HEK293 (cell line): ENCODE measurements at regions not wholly inside any gene's neighbourhood (a gene's known extent, or its start where the extent isn't known, plus 50 kb on each side); places are given as distances from the start of the nearest gene placed in this dataset.

Experiments used
- FEZF1 ChIP-seq: fragments of 450-650 bp; formaldehyde crosslinking; IDR thresholded peaks from 2 replicates; pipeline ENCODE4 v1.5.1; 2016; ENCODE audit warnings: missing biosample characterization, missing genetic modification characterization
- GLI2 ChIP-seq: fragments of 450-650 bp; formaldehyde crosslinking; IDR thresholded peaks from 2 replicates; pipeline ENCODE4; 2017; ENCODE audit warnings: missing biosample characterization, missing genetic modification characterization, low read depth, borderline replicate concordance
- MYNN ChIP-seq: fragments of 450-650 bp; formaldehyde crosslinking; IDR thresholded peaks from 2 replicates; pipeline ENCODE4 v1.5.1; 2016; ENCODE audit warnings: missing biosample characterization, missing genetic modification characterization, borderline replicate concordance
- PRDM4 ChIP-seq: fragments of 450-650 bp; formaldehyde crosslinking; IDR thresholded peaks from 2 replicates; pipeline ENCODE4 v1.5.1; 2017; ENCODE audit warnings: missing biosample characterization, missing genetic modification characterization
- ZBTB17 ChIP-seq: fragments of 450-650 bp; formaldehyde crosslinking; IDR thresholded peaks from 2 replicates; pipeline ENCODE4 v1.5.1; 2016; ENCODE audit warnings: missing biosample characterization, missing genetic modification characterization
- ZBTB6 ChIP-seq: fragments of 450-650 bp; formaldehyde crosslinking; IDR thresholded peaks from 2 replicates; pipeline ENCODE4 v1.5.1; 2017; ENCODE audit warnings: missing biosample characterization, missing genetic modification characterization
- ZFHX2 ChIP-seq: fragments of 450-650 bp; formaldehyde crosslinking; conservative IDR thresholded peaks from 2 replicates; pipeline ENCODE4 v1.5.1; 2016; ENCODE audit warnings: missing biosample characterization, missing genetic modification characterization
- ZFP41 ChIP-seq: fragments of 450-650 bp; formaldehyde crosslinking; IDR thresholded peaks from 2 replicates; pipeline ENCODE4 v1.5.1; 2016; ENCODE audit warnings: missing biosample characterization, missing genetic modification characterization, borderline replicate concordance
- ZNF10 ChIP-seq: fragments of 450-650 bp; formaldehyde crosslinking; IDR thresholded peaks from 2 replicates; pipeline ENCODE4 v1.5.1; 2017; ENCODE audit warnings: missing biosample characterization, missing genetic modification characterization
- ZNF132 ChIP-seq: fragments of 450-650 bp; formaldehyde crosslinking; IDR thresholded peaks from 2 replicates; pipeline ENCODE4 v1.5.1; 2017; ENCODE audit warnings: missing biosample characterization, missing genetic modification characterization, borderline replicate concordance
- ZNF140 ChIP-seq: fragments of 450-650 bp; formaldehyde crosslinking; IDR thresholded peaks from 2 replicates; pipeline ENCODE4 v1.5.1; 2016; ENCODE audit warnings: missing biosample characterization, missing genetic modification characterization
- ZNF214 ChIP-seq: fragments of 450-650 bp; formaldehyde crosslinking; IDR thresholded peaks from 2 replicates; pipeline ENCODE4 v1.5.1; 2017; ENCODE audit warnings: missing biosample characterization, mild to moderate bottlenecking, missing genetic modification characterization, borderline replicate concordance
- ZNF239 ChIP-seq: fragments of 450-650 bp; formaldehyde crosslinking; IDR thresholded peaks from 2 replicates; pipeline ENCODE4 v1.5.1; 2016; ENCODE audit warnings: missing biosample characterization, missing genetic modification characterization
- ZNF24 ChIP-seq: fragments of 450-650 bp; formaldehyde crosslinking; IDR thresholded peaks from 2 replicates; pipeline ENCODE4 v1.5.1; 2016; ENCODE audit warnings: missing biosample characterization, missing genetic modification characterization
- ZNF311 ChIP-seq: fragments of 450-650 bp; formaldehyde crosslinking; IDR thresholded peaks from 2 replicates; pipeline ENCODE4 v1.5.1; 2017; ENCODE audit warnings: missing biosample characterization, missing genetic modification characterization, borderline replicate concordance
- ZNF335 ChIP-seq: fragments of 450-650 bp; formaldehyde crosslinking; conservative IDR thresholded peaks from 2 replicates; pipeline ENCODE4 v1.5.1; 2016; ENCODE audit warnings: missing biosample characterization, missing genetic modification characterization
- ZNF394 ChIP-seq: fragments of 450-650 bp; formaldehyde crosslinking; IDR thresholded peaks from 2 replicates; pipeline ENCODE4 v1.5.1; 2016; ENCODE audit warnings: missing biosample characterization, missing genetic modification characterization, mild to moderate bottlenecking, moderate library complexity, borderline replicate concordance
- ZNF580 ChIP-seq: fragments of 450-650 bp; formaldehyde crosslinking; IDR thresholded peaks from 2 replicates; pipeline ENCODE4 v1.5.1; 2016; ENCODE audit warnings: missing biosample characterization, missing genetic modification characterization
- ZNF600 ChIP-seq: fragments of 450-650 bp; formaldehyde crosslinking; IDR thresholded peaks from 2 replicates; pipeline ENCODE4 v1.5.1; 2016; ENCODE audit warnings: missing biosample characterization, missing genetic modification characterization
- ZNF629 ChIP-seq: fragments of 450-650 bp; formaldehyde crosslinking; IDR thresholded peaks from 2 replicates; pipeline ENCODE4 v1.5.1; 2017; ENCODE audit warnings: missing biosample characterization, missing genetic modification characterization
- ZNF639 ChIP-seq: fragments of 450-650 bp; formaldehyde crosslinking; IDR thresholded peaks from 2 replicates; pipeline ENCODE4 v1.5.1; 2016; ENCODE audit warnings: missing biosample characterization, missing genetic modification characterization
- ZNF701 ChIP-seq: fragments of 450-650 bp; formaldehyde crosslinking; IDR thresholded peaks from 2 replicates; pipeline ENCODE4 v1.5.1; 2016; ENCODE audit warnings: missing biosample characterization, missing genetic modification characterization
- ZNF792 ChIP-seq: fragments of 450-650 bp; formaldehyde crosslinking; IDR thresholded peaks from 2 replicates; pipeline ENCODE4 v1.5.1; 2016; ENCODE audit warnings: missing biosample characterization, missing genetic modification characterization
- ZSCAN16 ChIP-seq: fragments of 450-650 bp; formaldehyde crosslinking; IDR thresholded peaks from 2 replicates; pipeline ENCODE4 v1.5.1; 2016; ENCODE audit warnings: missing biosample characterization, missing genetic modification characterization
- TF ChIP-seq, protein P1 (sequence below): fragments of 450-650 bp; formaldehyde crosslinking; conservative IDR thresholded peaks from 2 replicates; pipeline ENCODE4 v1.5.1; 2016; ENCODE audit warnings: low read depth, missing biosample characterization, missing genetic modification characterization
- TF ChIP-seq, protein P2 (sequence below): fragments of 450-650 bp; formaldehyde crosslinking; IDR thresholded peaks from 2 replicates; pipeline ENCODE4 v1.5.1; 2016; ENCODE audit warnings: missing biosample characterization, missing genetic modification characterization

DNA sequence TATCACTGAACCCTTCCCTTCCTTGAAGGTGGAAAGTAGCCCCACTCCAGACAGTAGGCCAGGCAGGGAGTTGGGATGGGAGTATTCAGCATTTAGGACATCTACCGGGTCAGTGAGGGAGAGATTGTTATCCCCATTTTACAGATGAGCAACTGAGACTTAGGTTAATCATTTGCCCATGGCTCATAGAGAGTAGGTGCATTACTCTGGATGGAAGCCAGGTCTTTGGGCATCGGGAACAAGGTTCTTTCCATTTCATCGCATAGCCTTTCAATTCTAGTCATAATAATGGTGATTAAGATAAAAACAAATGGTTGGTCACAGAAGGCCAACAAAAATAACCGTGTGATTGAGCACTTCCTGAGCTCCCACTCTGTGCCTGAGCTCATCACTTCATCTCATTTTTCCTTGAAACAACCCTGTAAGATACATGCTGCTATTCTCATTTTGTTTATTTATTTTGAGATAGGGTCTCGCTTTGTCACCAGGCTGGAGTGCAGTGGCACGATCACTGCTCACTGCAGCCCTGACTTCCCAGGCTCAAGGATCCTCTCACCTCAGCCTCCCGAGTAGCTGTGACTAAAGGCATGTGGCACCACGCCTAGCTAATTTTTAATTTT is 64.8 kb downstream of the NAV1 start (continued):
- 0 out of 2 replicates have a peak, but pooled peaks have one; percentile 26 for TF ChIP-seq ZNF335 (tag by site-specific recombination)
- TF ChIP-seq ZNF792 (tag by site-specific recombination) = 0 out of 2 replicates have a peak, but pooled peaks have one; percentile 51
- peak; percentile 78 for TF ChIP-seq ZNF639 (tag by site-specific recombination)
- TF ChIP-seq ZNF580 (tag by site-specific recombination) = peak; percentile 61
- TF ChIP-seq ZNF214 (tag by site-specific recombination) = no peak
- TF ChIP-seq, protein P1, sequence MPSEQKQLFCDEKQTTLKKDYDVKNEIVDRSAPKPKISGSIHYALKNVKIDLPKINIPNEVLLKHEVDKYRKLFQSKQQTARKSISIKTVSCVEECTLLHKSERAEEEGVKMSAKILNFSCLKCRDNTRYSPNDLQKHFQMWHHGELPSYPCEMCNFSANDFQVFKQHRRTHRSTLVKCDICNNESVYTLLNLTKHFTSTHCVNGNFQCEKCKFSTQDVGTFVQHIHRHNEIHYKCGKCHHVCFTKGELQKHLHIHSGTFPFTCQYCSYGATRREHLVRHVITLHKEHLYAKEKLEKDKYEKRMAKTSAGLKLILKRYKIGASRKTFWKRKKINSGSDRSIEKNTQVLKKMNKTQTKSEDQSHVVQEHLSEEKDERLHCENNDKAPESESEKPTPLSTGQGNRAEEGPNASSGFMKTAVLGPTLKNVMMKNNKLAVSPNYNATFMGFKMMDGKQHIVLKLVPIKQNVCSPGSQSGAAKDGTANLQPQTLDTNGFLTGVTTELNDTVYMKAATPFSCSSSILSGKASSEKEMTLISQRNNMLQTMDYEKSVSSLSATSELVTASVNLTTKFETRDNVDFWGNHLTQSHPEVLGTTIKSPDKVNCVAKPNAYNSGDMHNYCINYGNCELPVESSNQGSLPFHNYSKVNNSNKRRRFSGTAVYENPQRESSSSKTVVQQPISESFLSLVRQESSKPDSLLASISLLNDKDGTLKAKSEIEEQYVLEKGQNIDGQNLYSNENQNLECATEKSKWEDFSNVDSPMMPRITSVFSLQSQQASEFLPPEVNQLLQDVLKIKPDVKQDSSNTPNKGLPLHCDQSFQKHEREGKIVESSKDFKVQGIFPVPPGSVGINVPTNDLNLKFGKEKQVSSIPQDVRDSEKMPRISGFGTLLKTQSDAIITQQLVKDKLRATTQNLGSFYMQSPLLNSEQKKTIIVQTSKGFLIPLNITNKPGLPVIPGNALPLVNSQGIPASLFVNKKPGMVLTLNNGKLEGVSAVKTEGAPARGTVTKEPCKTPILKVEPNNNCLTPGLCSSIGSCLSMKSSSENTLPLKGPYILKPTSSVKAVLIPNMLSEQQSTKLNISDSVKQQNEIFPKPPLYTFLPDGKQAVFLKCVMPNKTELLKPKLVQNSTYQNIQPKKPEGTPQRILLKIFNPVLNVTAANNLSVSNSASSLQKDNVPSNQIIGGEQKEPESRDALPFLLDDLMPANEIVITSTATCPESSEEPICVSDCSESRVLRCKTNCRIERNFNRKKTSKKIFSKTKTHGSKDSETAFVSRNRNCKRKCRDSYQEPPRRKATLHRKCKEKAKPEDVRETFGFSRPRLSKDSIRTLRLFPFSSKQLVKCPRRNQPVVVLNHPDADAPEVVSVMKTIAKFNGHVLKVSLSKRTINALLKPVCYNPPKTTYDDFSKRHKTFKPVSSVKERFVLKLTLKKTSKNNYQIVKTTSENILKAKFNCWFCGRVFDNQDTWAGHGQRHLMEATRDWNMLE = peak; percentile 43
- TF ChIP-seq GLI2 (tag by site-specific recombination) = peak; percentile 47; the same call in 1 of the 2 replicates
- TF ChIP-seq PRDM4 (tag by site-specific recombination) = peak; percentile 63; the same call in 1 of the 2 replicates
- no peak for TF ChIP-seq ZNF140 (tag by site-specific recombination)
- TF ChIP-seq ZNF701 (tag by site-specific recombination) = no peak
- TF ChIP-seq MYNN = no peak
- TF ChIP-seq ZBTB17 (tag by site-specific recombination) = peak; percentile 72
- TF ChIP-seq ZNF132 (tag by site-specific recombination) = no peak
- TF ChIP-seq ZFP41 (tag by site-specific recombination) = no peak
- TF ChIP-seq FEZF1 = peak; percentile 82
- TF ChIP-seq ZFHX2 (tag by site-specific recombination) = 0 out of 2 replicates have a peak, but pooled peaks have one; percentile 15
- no peak for TF ChIP-seq ZNF394 (tag by site-specific recombination)
- TF ChIP-seq ZNF10 (tag by site-specific recombination) = no peak; the same call in 1 of the 2 replicates
- no peak for TF ChIP-seq ZSCAN16
- TF ChIP-seq, protein P2, sequence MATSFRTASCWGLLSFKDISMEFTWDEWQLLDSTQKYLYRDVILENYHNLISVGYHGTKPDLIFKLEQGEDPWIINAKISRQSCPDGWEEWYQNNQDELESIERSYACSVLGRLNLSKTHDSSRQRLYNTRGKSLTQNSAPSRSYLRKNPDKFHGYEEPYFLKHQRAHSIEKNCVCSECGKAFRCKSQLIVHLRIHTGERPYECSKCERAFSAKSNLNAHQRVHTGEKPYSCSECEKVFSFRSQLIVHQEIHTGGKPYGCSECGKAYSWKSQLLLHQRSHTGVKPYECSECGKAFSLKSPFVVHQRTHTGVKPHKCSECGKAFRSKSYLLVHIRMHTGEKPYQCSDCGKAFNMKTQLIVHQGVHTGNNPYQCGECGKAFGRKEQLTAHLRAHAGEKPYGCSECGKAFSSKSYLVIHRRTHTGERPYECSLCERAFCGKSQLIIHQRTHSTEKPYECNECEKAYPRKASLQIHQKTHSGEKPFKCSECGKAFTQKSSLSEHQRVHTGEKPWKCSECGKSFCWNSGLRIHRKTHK (tag by site-specific recombination) = no peak
- TF ChIP-seq ZNF24 = peak; percentile 85
- 0 out of 2 replicates have a peak, but pooled peaks have one; percentile 44 for TF ChIP-seq ZNF600 (tag by site-specific recombination)
- TF ChIP-seq ZNF239 (tag by site-specific recombination) = peak; percentile 64
- peak; percentile 85 for TF ChIP-seq ZBTB6 (tag by site-specific recombination)
- TF ChIP-seq ZNF311 = no peak
- TF ChIP-seq ZNF629 (tag by site-specific recombination) = peak; percentile 93
